ENCODE measurements at regions not wholly inside any gene's neighbourhood (a gene's known extent, or its start where the extent isn't known, plus 50 kb on each side); places are given as distances from the start of the nearest gene placed in this dataset.

GRCh38 chr3:84536916-84537315 lies 421.9 kb upstream of the CADM2 start:
- no peak for DNase-seq
- Histone ChIP-seq H3K4me3 (no peak overlapping the region), H3K4me1 (no peaks in the 10 kb centered on the region), H3K36me3 (no peaks in the 10 kb centered on the region), H3K9me3 (peaks cover 0 to 29% (median 15%) of the 10 kb centered on the region in 4 donors), H3K27me3 (no peaks in the 10 kb centered on the region), H3K27ac (no peak overlapping the region)
- WGBS, 5 donors, result 72 to 76% (median 74%) methylated on average over 3 of the region's 3 CpGs
- TF ChIP-seq POLR2AphosphoS5 (IDR thresholded peaks at IDR 0.05) (no peak), CTCF (IDR thresholded peaks at IDR 0.05) (no peak), POLR2A (IDR thresholded peaks at IDR 0.05) (no peak), EP300 (IDR thresholded peaks at IDR 0.05) (no peak)
- intact Hi-C loops (cut with DNase I; ENCODE audit: low total_unique reads), result no loop called here

GRCh38 chr3:84538597-84538996 lies 420.2 kb upstream of the CADM2 start:
- Histone ChIP-seq H3K27ac (no peak overlapping the region), H3K4me3 (no peak overlapping the region), H3K4me1 (no peaks in the 10 kb centered on the region), H3K9me3 (peaks cover 0 to 21% (median 15%) of the 10 kb centered on the region in 4 donors), H3K36me3 (no peaks in the 10 kb centered on the region), H3K27me3 (no peaks in the 10 kb centered on the region)
- DNase-seq, result no peak
- TF ChIP-seq EP300 (IDR thresholded peaks at IDR 0.05) (no peak), POLR2AphosphoS5 (IDR thresholded peaks at IDR 0.05) (no peak), POLR2A (IDR thresholded peaks at IDR 0.05) (no peak), CTCF (IDR thresholded peaks at IDR 0.05) (no peak)
- intact Hi-C loops (cut with DNase I; ENCODE audit: low total_unique reads), result no loop called here

- Histone ChIP-seq H3K4me3 (no peak overlapping the region), H3K36me3 (no peaks in the 10 kb centered on the region), H3K4me1 (no peaks in the 10 kb centered on the region), H3K27ac (no peak overlapping the region), H3K27me3 (no peaks in the 10 kb centered on the region), H3K9me3 (no peaks in the 10 kb centered on the region)
- TF ChIP-seq EP300 (IDR thresholded peaks at IDR 0.05), result no peak
- TF ChIP-seq POLR2A (IDR thresholded peaks at IDR 0.05), result no peak
- TF ChIP-seq CTCF (IDR thresholded peaks at IDR 0.05), result no peak
- no peak for TF ChIP-seq POLR2AphosphoS5 (IDR thresholded peaks at IDR 0.05)
- WGBS, 5 donors, result 48 to 68% (median 57%) methylated on average over 3 of the region's 3 CpGs
- intact Hi-C loops (cut with DNase I; ENCODE audit: low total_unique reads), result loop anchor here (10.0 kb wide), 1 partner anchor 1028 kb away; no protein-coding TSS in a partner anchor
- DNase-seq, result no peak
These were observed 411.6 kb upstream of the CADM2 start for GRCh38 chr3:84547207-84547606.

GRCh38 chr3:84547971-84548970 lies 410.5 kb upstream of the CADM2 start:
- no peaks in the 10 kb centered on the region for H3K4me1 ChIP-seq
- H3K27me3 ChIP-seq, result no peaks in the 10 kb centered on the region
- no peak overlapping the region for H3K4me3 ChIP-seq
- TF ChIP-seq CTCF (IDR thresholded peaks at IDR 0.05), result peak in 4 of 7 experiments; percentile 16 to 35 (median 34)
- TF ChIP-seq POLR2AphosphoS5 (IDR thresholded peaks at IDR 0.05), result no peak
- H3K27ac ChIP-seq, result no peak overlapping the region
- no peaks in the 10 kb centered on the region for H3K9me3 ChIP-seq
- intact Hi-C loops (cut with DNase I; ENCODE audit: low total_unique reads), result loop anchor here (10.0 kb wide), 1 partner anchor 1027 kb away; no protein-coding TSS in a partner anchor
- peak in 1 of 2 donors; percentile 42 for DNase-seq
- H3K36me3 ChIP-seq, result no peaks in the 10 kb centered on the region
- 53 to 60% (median 55%) methylated on average over 18 to 23 of the region's 23 CpGs for WGBS, 5 donors

Measured in stomach (tissue), 8 donors.